ENCODE measurements at regions not wholly inside any gene's neighbourhood (a gene's known extent, or its start where the extent isn't known, plus 50 kb on each side); places are given as distances from the start of the nearest gene placed in this dataset.

- Histone ChIP-seq H3K9me3 (no peaks in the 10 kb centered on the region), H3K4me3 (replicated peaks in 1 of 3) (no peak overlapping the region), H3K4me1 (no peaks in the 10 kb centered on the region), H3K27ac (no peak overlapping the region), H3K27me3 (no peaks in the 10 kb centered on the region), H3K36me3 (no peaks in the 10 kb centered on the region)
- intact Hi-C loops (cut with DNase I): no loop called here
- no peak for TF ChIP-seq POLR2A (IDR thresholded peaks at IDR 0.05)
- TF ChIP-seq CTCF (IDR thresholded peaks at IDR 0.05): no peak
- DNase-seq: no peak
Measured at GRCh38 chr2:18498531-18498930, 61.9 kb downstream of the RDH14 start.

- 65 to 70% methylated on average over 4 of the region's 4 CpGs for WGBS, 2 donors
Measured at GRCh38 chr2:18496516-18496915, 63.9 kb downstream of the RDH14 start.

GRCh38 chr2:18495058-18495457 is 65.4 kb downstream of the RDH14 start:
- 41 to 80% methylated on average over 2 of the region's 2 CpGs for WGBS, 2 donors

More at GRCh38 chr2:18496516-18496915, 63.9 kb downstream of the RDH14 start:
- no peak overlapping the region for H3K4me3 ChIP-seq (replicated peaks in 1 of 3)
- H3K36me3 ChIP-seq: no peaks in the 10 kb centered on the region
- H3K9me3 ChIP-seq: no peaks in the 10 kb centered on the region
- no peaks in the 10 kb centered on the region for H3K27me3 ChIP-seq
- no peak overlapping the region for H3K27ac ChIP-seq
- no peak for DNase-seq
- H3K4me1 ChIP-seq: no peaks in the 10 kb centered on the region
- no peak for TF ChIP-seq POLR2A (IDR thresholded peaks at IDR 0.05)
- TF ChIP-seq CTCF (IDR thresholded peaks at IDR 0.05): no peak
- intact Hi-C loops (cut with DNase I): no loop called here

GRCh38 chr2:18492721-18493120 is 67.7 kb downstream of the RDH14 start:
- intact Hi-C loops (cut with DNase I): no loop called here
- H3K27ac ChIP-seq: no peak overlapping the region
- H3K36me3 ChIP-seq: no peaks in the 10 kb centered on the region
- H3K4me1 ChIP-seq: no peaks in the 10 kb centered on the region
- H3K27me3 ChIP-seq: no peaks in the 10 kb centered on the region
- no peak overlapping the region for H3K4me3 ChIP-seq (replicated peaks in 1 of 3)
- TF ChIP-seq CTCF (IDR thresholded peaks at IDR 0.05) (no peak), POLR2A (IDR thresholded peaks at IDR 0.05) (no peak)
- no peak for DNase-seq
- no peaks in the 10 kb centered on the region for H3K9me3 ChIP-seq
- WGBS, 2 donors: 71 to 87% methylated on average over 2 of the region's 2 CpGs

More at GRCh38 chr2:18495058-18495457, 65.4 kb downstream of the RDH14 start:
- TF ChIP-seq CTCF (IDR thresholded peaks at IDR 0.05) (no peak), POLR2A (IDR thresholded peaks at IDR 0.05) (no peak)
- no peaks in the 10 kb centered on the region for H3K27me3 ChIP-seq
- no peak for DNase-seq
- H3K4me3 ChIP-seq (replicated peaks in 1 of 3): no peak overlapping the region
- intact Hi-C loops (cut with DNase I): no loop called here
- no peak overlapping the region for H3K27ac ChIP-seq
- no peaks in the 10 kb centered on the region for H3K36me3 ChIP-seq
- no peaks in the 10 kb centered on the region for H3K9me3 ChIP-seq
- H3K4me1 ChIP-seq: no peaks in the 10 kb centered on the region

- no peaks in the 10 kb centered on the region for H3K27me3 ChIP-seq
- no peak overlapping the region for H3K4me3 ChIP-seq (replicated peaks in 1 of 3)
- no peaks in the 10 kb centered on the region for H3K9me3 ChIP-seq
- H3K4me1 ChIP-seq: no peaks in the 10 kb centered on the region
- intact Hi-C loops (cut with DNase I): no loop called here
- 56 to 67% methylated on average over 3 of the region's 3 CpGs for WGBS, 2 donors
- no peaks in the 10 kb centered on the region for H3K36me3 ChIP-seq
- TF ChIP-seq CTCF (IDR thresholded peaks at IDR 0.05) (no peak), POLR2A (IDR thresholded peaks at IDR 0.05) (no peak)
- no peak overlapping the region for H3K27ac ChIP-seq
- DNase-seq: no peak
Measured at GRCh38 chr2:18491577-18491976, 68.9 kb downstream of the RDH14 start.
